Right lobe of liver (tissue), 4 donors: ENCODE measurements at regions not wholly inside any gene's neighbourhood (a gene's known extent, or its start where the extent isn't known, plus 50 kb on each side); places are given as distances from the start of the nearest gene placed in this dataset.

Experiments used
- POLR2A ChIP-seq: fragments of 450-650 bp; IDR thresholded peaks from one replicate; pipeline ENCODE4 v1.6.1; 2017; ENCODE audit warnings: antibody characterized with exemption, mild to moderate bottlenecking
- TF ChIP-seq, protein P1 (sequence below), 4 donors: fragments of 200-600 bp in 3 of 4; fragments of 450-650 bp in 1 of 4; IDR thresholded peaks; one replicate each; pipeline versions ENCODE4 v1.5.1 to v1.8.0; 2016 to 2022; ENCODE audit warnings: antibody characterized with exemption in 4 of 4, mild to moderate bottlenecking in 2 of 4
- donor health status: DM: no; HTN: no; CAD: no.
- donor health status: DM: no; HTN: no; CAD: no.
- donor health status: DM: no; HTN: yes; CAD: no.

DNA sequence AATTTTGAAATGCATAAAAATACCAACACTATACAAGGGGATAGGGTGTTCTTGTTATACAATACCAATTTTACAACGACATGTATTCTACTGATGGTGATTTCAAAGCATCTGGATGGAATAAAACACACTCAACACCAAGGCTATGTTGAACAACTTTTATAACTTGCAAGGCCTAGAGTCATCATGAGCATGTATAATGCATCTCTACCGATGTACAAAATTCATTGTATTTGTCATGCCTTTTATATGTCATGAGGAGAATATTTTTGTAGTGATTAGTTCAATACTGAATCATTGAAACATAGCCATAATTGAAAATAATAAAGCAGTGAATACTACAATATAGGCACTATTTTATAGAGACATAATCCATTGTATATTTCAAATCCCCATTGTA is 160.2 kb downstream of the ETV1 start:
- TF ChIP-seq, protein P1, sequence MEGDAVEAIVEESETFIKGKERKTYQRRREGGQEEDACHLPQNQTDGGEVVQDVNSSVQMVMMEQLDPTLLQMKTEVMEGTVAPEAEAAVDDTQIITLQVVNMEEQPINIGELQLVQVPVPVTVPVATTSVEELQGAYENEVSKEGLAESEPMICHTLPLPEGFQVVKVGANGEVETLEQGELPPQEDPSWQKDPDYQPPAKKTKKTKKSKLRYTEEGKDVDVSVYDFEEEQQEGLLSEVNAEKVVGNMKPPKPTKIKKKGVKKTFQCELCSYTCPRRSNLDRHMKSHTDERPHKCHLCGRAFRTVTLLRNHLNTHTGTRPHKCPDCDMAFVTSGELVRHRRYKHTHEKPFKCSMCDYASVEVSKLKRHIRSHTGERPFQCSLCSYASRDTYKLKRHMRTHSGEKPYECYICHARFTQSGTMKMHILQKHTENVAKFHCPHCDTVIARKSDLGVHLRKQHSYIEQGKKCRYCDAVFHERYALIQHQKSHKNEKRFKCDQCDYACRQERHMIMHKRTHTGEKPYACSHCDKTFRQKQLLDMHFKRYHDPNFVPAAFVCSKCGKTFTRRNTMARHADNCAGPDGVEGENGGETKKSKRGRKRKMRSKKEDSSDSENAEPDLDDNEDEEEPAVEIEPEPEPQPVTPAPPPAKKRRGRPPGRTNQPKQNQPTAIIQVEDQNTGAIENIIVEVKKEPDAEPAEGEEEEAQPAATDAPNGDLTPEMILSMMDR (IDR thresholded peaks at IDR 0.05): no peak
- no peak for TF ChIP-seq POLR2A
